ENCODE measurements at regions not wholly inside any gene's neighbourhood (a gene's known extent, or its start where the extent isn't known, plus 50 kb on each side); places are given as distances from the start of the nearest gene placed in this dataset.

DNA sequence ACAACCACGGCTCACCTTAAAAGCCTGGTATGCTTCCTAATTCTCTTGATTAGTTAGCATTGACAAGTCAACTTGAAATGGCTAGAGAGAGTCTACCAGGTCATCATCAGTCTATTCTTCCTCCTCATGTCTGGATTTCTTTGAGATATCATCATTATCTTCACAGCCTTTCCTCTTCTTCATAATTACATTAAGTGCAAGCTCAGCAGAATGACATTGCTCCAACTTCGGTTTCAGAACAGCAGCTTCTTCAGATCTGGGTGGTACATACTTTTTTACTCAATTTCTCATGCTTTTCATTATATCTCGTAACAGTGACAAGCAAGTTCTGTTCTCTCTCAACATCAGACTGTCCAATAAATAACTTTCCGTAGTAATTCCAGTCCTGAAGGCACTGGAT, 337.5 kb upstream of the TENM3 start:
- no peak for DNase-seq

DNA sequence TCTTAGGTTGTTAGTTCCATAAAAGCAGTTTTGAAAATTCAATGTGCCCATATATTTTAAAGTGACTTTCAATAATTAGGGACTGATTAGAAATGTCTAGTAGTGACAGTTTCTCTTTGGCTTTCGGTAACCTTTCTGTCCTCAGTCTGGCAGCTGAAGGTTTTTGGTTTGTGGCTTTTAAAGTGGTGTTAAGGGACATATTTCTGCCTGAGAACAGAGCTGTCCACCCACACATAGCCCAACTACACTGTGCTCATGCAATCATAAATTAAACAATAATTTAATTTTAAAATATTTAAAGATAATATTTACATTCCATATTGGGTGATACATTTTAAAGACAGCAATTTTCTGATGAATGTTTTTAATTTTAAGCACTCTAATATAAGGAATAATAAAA, 335.0 kb upstream of the TENM3 start:
- no peak for DNase-seq

DNA sequence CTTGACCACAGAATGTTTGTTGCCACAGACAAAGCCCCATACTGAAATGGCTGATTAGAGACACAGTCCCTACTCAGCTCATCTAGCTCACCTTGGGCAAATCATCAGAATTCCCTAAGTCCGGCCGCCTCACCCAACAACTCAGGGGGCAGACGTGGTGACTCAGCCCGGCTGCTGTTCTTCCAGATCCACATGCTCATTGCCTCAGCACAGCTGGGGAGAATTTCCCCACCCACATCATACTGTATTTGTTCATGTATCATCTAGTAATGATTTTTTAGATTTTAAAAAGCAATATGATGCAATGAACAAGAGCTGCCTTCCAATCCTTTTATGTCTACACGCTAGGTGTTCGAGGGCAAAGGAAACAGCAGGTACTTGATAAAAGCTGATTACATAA, 333.8 kb upstream of the TENM3 start:
- DNase-seq, result no peak

DNA sequence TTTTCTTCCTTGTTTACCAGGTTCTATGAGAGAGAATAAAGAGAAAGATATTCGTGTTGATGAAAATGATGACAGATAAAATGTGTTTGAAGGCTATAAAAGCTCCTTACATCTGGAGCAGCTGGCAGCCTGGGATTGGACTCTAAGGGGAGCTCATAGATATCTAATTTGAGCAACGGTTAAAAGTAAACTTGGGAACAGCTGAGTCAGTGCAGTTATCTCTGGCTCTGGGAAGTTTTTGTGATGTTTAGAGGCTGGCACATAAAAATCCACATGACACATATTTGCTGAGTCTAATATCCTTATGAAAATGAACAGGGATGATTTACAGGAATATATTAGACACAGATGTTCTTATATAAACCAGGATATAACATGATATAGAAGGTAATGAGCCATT, 331.8 kb upstream of the TENM3 start:
- DNase-seq, result no peak

DNA sequence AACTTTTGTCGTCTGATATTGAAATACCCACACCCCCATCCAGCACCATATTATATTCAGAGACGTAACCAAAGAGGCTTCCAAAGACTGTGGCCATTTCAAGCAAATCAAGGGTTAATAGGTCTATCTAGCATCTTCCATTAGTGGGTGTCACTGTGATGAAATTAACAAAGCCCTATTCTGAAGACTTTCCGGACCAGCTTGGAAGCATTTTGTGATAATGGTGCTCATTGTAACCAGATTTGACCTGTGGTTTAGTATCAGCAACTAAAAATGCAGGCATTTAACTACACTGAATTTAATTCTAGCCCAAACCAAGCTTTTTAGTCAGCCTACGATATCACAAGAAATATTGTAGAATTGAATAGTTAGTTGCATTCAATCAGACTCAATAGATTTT, 309.7 kb upstream of the TENM3 start:
- DNase-seq, result no peak

DNA sequence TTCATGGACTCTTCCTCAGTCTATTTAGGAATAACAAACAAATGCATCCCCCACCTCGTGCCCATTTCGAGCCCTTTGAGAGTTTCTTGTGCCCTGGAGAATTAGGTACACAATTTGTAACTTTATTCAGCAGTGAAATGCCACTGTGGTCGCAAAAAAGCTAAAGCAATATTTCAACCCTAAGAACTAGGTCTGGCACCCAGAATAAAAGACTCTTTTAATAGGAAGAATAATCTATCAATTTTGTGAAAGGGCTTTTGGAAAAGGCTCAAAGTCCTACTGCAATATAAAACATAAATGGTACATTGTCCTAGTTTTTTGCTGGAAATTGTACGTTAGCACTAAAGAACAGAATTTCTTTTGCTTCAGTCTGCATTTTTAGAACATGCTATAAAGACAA, 304.6 kb upstream of the TENM3 start:
- DNase-seq, result no peak

DNA sequence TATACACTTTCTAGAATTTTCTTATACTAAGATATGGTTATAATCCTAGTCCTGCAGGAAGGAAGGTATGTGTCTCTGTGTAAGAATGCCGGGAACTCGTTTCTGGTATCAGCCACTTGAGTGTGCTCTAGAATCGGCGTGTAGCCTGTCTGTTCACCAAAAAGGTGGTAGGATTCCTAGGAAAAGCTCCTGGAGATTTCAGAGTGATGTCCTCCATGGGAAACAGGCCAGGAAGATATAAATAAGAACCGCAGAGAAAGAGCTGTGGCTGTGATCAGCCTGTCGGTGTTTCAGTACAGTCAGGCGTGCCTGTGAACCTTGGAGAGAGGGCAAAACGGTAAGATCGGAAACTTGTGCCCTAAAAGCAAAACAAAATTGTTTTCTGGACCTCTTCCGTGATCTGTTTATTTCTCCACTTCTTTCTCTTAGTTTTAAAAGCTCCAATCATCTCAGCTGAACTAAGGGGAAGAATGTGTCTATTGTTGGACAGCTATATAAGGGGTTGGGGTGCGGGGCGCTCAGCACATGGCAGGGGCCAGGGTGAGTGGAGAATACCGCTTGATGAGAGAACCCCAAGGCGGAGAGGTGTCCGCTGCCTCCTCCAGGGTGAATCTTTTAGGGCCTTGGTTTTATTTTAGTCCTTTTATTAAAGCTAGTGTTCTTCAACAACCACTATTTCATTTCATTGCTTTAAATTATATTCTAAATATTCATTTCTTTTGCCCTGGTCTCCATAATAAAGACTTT, 303.8 kb upstream of the TENM3 start:
- DNase-seq, result no peak

DNA sequence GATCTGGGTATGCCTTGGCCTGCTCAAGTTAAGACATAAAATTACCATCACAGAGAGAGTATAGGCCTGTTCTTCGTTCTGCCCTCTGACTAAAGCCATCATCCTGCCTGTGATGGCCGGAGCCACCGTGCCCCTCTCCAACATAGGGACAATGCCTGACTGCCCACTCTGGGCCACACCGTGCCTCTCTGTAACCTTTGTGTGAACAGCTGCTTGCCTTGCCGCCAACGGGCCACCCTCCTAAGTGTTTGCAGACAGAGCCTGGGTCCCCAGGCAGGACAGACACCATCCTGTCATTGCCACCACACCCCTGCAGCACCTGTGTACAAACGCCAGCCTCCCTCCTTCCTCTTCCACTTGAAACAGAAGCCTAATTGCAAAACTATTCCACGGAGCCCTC, 298.7 kb upstream of the TENM3 start:
- DNase-seq, result no peak

DNA sequence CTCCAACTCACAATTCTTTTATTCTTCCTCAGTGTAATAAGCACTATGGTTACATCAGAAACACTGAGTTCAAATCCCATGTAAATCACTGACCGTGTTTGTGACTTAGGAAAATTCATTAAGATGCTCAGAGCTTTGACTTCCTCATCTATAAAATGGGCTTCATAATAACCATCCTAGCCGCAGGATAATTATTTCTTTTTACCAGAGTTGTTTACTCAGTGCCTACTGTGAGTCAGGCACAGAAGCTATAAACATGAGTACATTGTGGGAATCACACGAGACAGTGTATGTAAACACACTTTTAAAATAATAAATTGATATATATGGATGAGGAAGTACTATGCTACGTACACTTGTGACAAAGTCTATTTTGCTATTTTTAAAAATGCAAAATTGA, 296.3 kb upstream of the TENM3 start:
- no peak for DNase-seq

DNA sequence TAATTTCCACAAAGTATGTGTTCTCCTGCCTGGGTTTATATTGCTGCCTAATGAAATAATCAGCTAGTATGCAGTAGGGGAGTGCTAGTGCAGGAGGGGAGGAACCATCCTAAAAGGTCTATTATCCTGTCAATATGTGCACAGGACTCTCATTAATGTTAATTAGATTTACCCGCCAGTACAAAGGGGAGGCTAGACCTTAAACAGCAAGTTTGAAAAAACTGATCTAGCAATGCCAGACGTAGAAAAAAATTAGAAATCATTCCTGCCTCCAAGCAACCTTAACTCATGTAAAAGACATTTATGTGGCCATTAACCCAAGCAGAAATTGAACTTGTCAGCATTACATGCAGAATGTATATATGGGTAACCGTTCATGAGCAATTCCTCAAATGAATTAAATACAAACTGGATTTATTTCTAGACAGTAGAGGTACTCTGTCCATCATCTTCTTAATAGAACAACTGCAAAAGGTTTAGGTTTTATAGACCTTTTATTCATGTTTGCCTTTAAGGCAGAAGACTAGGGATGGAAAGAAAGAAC, 294.3 kb upstream of the TENM3 start:
- DNase-seq, result no peak

DNA sequence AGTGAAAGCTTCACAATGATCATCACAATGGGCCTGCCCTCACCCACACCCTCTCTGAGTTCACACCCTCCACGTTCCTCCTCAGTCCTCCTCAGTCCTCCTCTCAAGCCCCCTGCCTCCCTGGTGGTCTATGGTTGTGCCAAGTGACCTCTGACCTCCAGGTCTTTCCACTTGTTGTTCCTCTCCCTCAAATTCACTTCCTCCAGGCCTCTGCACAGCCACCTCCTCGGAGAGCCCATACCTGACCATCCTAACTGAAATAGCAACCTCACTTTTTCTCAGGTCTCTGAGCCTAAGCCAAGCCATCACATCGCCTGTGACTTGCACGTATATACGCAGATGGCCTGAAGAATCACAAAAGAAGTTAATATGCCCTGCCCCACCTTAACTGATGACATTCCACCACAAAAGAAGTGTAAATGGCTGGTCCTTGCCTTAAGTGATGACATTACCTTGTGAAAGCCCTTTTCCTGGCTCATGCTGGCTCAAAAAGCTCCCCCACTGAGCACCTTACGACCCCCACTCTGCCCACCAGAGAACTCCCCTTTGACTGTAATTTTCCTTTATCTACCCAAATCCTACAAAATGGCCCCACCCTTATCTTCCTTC, 293.4 kb upstream of the TENM3 start:
- no peak for DNase-seq

DNA sequence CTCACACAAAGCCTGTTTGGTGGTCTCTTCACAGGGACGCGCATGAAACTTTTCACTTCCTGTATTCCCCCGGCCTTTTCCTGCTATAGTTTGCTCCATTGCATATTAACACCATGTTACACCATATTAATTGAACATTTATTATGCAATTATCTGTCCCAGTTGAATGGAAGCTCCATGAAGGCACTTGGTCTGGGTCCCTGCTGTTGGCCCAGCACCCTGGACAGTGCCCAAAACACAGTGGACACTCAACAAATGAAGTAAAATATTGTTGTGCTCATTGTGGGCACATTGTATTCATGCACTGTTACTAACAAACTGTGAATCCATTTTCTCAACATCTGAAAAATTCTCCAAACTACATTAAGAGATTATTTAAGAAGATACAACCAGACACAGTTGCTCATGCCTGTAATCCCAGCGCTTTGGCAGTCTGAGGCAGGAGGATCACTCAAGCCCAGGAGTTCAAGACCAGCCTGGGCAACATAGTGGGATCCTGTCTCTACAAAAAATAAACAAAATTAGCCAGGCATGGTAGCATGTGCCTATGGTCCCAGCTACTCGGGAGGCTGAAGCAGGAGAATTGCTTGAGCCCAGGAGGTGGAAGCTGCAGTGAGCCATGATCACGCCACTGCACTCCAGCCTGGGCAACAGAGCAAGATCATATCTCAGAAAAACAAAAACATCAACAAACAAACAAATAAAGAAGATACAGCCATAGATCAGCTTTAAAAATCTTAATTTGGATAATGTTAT, 292.7 kb upstream of the TENM3 start:
- no peak for DNase-seq

DNA sequence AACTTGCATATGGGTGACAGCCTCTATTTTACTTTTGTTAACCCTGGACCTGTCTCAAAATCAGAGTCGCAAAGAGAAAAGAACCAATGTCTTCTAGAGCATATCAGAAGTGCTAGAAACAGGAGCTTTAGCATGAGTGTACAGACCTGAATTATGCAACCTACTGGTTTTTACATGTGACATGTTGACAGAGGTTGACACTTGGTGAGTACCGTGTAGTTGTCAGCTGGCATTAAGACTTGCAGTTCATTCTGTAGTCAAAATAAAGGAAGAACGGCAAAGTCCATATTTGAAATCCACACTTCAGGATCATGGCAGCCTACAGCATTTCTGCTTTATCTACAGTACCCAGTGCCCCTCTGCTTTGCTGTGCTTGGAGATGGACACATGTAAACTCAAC, 291.9 kb upstream of the TENM3 start:
- DNase-seq, result no peak

DNA sequence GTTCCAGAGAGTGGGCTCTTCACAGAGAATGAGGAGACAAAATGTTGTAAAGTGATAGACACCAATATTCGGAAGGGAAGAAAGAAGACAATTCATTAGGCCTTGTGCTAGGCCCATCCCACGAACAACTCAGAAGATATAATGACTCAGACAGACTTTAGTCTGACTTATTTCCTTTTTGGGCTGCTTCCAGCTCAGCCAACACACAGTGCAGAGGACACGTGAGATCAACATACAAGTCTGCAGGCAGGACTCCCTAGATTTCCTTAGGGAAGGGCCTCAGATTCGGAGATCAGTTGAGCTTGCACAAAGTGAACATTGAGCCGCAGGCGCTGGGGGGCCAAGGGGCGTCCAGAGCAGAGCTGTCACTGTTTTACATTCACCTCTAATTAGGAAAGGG, 290.7 kb upstream of the TENM3 start:
- no peak for DNase-seq

DNA sequence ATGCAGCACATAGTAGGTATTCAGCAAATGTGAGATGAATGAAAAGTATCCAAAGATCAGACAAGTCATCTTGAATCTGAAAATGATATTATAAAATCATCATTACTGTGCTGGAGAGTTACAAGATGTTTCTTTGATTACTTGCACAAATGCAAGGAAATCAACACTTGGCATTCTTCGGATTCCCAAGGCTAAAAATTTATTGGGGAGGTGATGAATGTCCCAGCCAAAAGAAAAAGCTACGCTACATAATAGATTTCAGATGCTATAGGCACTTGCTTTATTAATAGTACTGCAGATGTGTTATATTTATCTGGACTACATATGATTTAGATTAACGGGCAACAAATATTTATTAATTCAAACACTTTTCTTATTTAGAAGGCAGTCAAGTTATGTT, 286.7 kb upstream of the TENM3 start:
- no peak for DNase-seq

DNA sequence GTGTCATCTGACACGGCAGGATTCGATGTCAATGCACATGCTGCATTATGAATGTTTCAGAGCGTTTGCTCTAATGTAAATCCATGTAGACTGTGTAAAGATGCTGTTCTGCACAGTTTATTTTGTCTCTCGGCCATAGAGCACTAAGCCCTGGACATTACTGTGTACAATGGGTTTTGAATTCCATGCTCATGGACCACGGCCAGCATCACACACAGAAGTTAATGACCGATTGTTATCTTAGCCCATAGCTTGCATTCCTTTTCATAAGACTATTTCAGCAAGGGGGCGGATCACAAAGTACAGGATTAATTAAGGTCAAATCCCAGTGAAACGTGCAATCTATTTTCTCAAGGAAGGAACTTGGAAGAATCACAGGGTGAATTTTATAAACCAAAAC, 286.1 kb upstream of the TENM3 start:
- no peak for DNase-seq

DNA sequence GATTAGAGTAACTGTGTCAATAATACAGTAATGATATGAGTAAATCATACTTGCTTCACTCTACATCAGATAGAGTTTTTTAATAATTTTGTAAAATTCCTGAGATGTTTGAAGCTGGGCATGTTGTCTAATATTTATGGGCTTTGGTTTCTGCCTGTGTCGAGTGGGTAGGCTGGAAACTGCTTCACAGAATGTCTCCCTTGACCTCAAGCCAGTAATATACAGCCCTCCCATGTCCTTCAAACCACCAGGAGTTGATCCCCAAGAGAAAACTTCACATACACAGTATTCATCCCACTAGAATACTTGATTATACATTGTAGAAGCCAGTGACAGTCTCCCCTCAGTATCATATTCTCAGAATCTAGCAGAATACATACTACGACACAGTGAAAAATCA, 284.8 kb upstream of the TENM3 start:
- no peak for DNase-seq

DNA sequence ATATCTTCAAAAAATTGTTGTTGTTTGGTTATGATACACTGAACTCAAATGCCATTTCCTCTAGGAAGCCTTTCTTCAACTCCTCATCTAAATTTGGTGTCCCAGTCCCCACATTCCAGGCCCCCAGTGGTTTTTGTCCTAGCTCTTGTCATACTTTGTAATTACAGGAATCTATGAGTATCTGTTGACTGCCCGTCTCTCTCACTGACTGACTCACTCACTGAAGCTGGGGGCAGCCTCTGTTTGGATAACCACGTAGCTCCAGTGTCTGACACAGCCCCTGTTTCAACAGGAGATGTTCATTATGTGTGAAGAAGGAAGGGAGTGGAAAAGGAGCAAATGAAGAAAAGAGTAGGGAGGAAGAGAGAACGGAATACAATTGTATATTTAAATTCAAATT, 284.1 kb upstream of the TENM3 start:
- DNase-seq, result no peak

DNA sequence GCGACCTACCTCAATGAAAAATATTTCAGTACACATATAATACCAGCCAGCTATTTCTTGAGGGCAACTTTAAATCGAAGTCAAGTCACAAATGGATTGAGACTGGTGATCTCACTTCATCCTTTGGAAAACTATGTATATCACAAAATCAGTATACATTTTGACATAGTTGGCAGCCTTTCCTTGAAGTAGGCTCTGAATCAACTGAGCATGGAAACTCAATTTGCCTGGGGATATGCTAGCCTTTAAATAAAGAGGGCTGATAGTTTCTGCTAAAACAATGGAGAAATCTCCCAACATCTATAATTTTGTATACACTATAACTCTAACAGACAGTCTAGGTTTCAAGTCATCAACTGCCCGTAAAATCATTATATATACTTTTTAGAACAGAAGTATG, 282.8 kb upstream of the TENM3 start:
- DNase-seq, result no peak

DNA sequence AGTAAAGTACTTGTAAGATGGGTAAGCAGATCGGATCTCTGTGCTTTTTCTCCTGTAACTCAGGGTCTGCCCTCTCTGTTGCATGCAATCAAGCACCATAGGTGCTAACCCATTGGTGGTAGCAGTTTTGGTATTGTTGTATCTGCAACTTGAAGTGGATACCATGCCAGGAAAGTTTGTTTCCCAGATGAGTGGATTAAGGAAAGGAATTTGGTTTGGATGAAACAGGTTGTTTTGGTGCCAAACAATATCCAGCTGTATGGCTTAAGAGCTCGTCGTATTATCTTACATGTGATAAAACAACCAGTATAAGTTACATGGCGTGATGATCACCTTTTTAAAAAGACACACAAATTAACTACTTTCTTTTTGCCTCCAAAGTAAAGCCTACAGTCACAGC, 280.9 kb upstream of the TENM3 start:
- no peak for DNase-seq

DNA sequence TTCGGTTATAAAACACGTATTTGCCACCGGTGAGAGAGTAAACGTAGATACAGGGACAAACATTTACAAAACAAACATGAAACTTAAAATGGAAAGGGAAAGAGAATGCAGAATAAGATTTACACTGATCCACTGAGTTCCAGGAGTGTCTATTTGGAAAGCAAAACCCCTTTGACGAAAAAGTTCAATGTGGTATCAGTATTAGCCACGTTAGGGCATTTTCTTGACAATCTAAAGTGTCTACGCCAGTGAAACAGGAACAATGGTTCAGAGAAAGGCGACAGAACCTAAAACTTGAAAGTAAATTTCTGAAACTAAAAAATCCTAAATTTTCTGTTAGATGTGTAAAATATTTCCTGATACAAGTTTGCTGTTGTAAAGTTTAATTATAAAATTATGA, 278.5 kb upstream of the TENM3 start:
- DNase-seq, result no peak

DNA sequence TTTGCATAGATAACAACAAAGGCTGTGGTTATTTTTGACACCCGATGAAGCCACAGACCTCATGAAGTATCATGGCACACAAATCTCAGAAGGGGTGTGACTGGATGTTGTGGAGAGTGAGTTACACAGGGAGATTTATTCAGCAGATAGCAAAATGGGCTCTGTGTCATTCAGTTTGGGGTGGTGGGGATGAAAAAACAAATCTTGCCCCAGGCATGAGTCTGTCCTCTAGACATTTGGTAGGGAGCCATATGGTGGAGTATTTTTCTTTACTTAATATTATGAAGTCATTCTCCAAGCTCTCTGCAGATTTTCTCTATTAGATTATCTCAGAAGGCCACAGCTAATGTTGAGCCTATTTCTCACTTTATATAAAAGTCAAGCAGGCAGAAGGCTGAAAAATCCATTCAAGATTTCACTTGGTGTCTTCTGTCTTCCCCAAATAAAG, 277.1 kb upstream of the TENM3 start:
- no peak for DNase-seq

DNA sequence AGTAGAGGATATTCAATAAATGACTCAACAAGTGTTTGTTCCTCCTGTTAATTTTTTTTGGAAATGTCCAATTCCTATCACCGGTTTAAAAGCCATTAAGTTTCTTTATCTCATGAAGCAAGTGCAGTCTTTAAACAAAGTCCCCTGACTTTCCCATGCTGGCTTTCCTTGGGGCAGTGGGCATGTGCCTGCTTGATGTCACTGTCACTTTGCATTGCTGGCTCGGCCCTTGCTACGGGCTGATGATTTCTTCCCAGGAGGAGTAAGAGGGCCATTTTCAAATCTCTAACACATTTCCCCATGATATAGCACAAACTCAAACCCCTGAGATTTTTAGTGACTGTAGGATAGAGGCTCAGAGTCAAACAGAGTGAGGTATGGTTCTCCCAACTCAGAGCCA, 275.8 kb upstream of the TENM3 start:
- DNase-seq, result no peak

DNA sequence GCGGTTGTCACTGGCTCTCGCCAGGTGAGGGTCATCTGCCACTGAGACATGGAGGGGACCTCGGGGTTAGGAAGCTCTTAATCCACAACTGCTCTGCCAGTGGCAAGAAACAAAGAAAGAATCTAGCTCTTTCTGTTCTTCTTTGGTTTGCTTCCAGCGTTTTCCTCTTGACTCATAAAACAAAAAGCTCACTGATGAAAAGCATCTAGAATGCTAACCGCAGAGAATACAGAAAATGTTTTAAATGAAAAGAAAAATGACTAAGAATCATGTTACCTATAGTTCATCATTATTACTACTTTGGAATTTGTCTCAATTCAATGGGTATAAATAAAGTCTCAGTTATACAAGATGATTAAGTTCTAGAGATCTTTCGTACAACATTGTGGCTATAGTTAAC, 274.8 kb upstream of the TENM3 start:
- no peak for DNase-seq
